SKM-1 treated with dmso at 0.1 percent for 144 hours (cell line): ENCODE measurements at regions not wholly inside any gene's neighbourhood (a gene's known extent, or its start where the extent isn't known, plus 50 kb on each side); places are given as distances from the start of the nearest gene placed in this dataset.
"Not testable (repeated sequence)": the region's sequence is repeated elsewhere in the genome, so short reads cannot be mapped to it uniquely, and the experiment has no call there.

Experiments
- DNase-seq: peaks from one replicate; lab custom pipeline; 2025; ENCODE audit not compliant: unreplicated experiment; lab: John Stamatoyannopoulos, UW

GRCh38 chr7:6882321-6882721 is 56.2 kb upstream of the CCZ1B start:
- DNase-seq, result not testable (repeated sequence)

- not testable (repeated sequence) for DNase-seq
These were observed 57.7 kb upstream of the CCZ1B start for GRCh38 chr7:6883756-6884155.

- DNase-seq, result no peak
These were observed 60.1 kb upstream of the CCZ1B start for GRCh38 chr7:6886198-6886597.

GRCh38 chr7:6888267-6889045 is 62.4 kb upstream of the CCZ1B start:
- DNase-seq, result not testable (repeated sequence)

GRCh38 chr7:6889252-6889812 is 63.3 kb upstream of the CCZ1B start:
- DNase-seq, result no peak

- not testable (repeated sequence) for DNase-seq
These were observed 76.0 kb upstream of the CCZ1B start for GRCh38 chr7:6902097-6902518.

- DNase-seq, result not testable (repeated sequence)
These were observed 77.2 kb upstream of the CCZ1B start for GRCh38 chr7:6903289-6903688.

- not testable (repeated sequence) for DNase-seq
These were observed 77.7 kb upstream of the CCZ1B start for GRCh38 chr7:6903792-6904191.

- DNase-seq, result no peak
These were observed 91.2 kb upstream of the CCZ1B start for GRCh38 chr7:6917258-6917657.

- not testable (repeated sequence) for DNase-seq
These were observed 93.1 kb upstream of the CCZ1B start for GRCh38 chr7:6919169-6919568.

GRCh38 chr7:6924523-6924922 is 98.4 kb upstream of the CCZ1B start:
- DNase-seq, result not testable (repeated sequence)

- DNase-seq, result not testable (repeated sequence)
These were observed 100.4 kb upstream of the CCZ1B start for GRCh38 chr7:6926193-6927174.

GRCh38 chr7:6927643-6928042 is 101.6 kb upstream of the CCZ1B start:
- not testable (repeated sequence) for DNase-seq

GRCh38 chr7:6929588-6929987 is 103.5 kb upstream of the CCZ1B start:
- DNase-seq, result not testable (repeated sequence)

GRCh38 chr7:6930081-6930635 is 104.1 kb upstream of the CCZ1B start:
- not testable (repeated sequence) for DNase-seq

- DNase-seq, result not testable (repeated sequence)
These were observed 104.7 kb upstream of the CCZ1B start for GRCh38 chr7:6930787-6931186.

- DNase-seq, result not testable (repeated sequence)
These were observed 105.4 kb upstream of the CCZ1B start for GRCh38 chr7:6931456-6931855.

GRCh38 chr7:6933954-6934632 is 108.0 kb upstream of the CCZ1B start:
- not testable (repeated sequence) for DNase-seq

- DNase-seq, result no peak
These were observed 108.9 kb upstream of the CCZ1B start for GRCh38 chr7:6934981-6935380.

GRCh38 chr7:6936626-6937025 is 110.6 kb upstream of the CCZ1B start:
- not testable (repeated sequence) for DNase-seq
